ENCODE measurements at regions not wholly inside any gene's neighbourhood (a gene's known extent, or its start where the extent isn't known, plus 50 kb on each side); places are given as distances from the start of the nearest gene placed in this dataset.

DNA sequence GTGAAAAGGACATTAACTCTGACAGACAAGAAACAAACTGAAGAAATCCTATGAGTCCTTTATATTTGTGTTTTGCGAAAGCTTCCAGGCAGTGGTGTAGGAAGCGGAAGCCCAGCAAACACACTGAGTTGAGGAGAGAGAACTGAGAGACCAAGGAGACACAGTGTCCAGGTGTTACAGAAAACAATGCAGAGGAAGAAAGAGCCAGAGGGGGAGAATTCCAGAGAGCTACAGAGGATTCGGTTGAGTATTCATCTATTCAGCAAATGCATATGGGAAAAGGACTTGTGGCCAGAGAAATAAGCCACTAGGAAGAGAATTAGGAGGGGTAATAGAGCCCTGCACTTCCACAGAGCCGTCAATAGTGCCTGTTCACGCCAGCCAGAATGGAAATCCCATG, 183.5 kb downstream of the LIG4 start:
- TF ChIP-seq POLR2A (IDR thresholded peaks at IDR 0.05): no peak
- no peak for TF ChIP-seq CTCF (IDR thresholded peaks at IDR 0.05)
